ENCODE measurements at regions not wholly inside any gene's neighbourhood (a gene's known extent, or its start where the extent isn't known, plus 50 kb on each side); places are given as distances from the start of the nearest gene placed in this dataset.

- Histone ChIP-seq H4K8ac (ENCODE audit: low read depth, low read length) (no peak overlapping the region), H2BK12ac (ENCODE audit: low read length) (no peak overlapping the region), H3K4ac (ENCODE audit: low read length) (no peak overlapping the region), H3K36me3 (replicated peaks in 1 of 2; ENCODE audit: control insufficient read depth in 2 of 2, insufficient read depth in 2 of 2, low read length in 2 of 2) (no peaks in the 10 kb centered on the region), H2AK5ac (ENCODE audit: low read depth, low read length) (no peak overlapping the region), H2BK15ac (ENCODE audit: low read length) (no peak overlapping the region), H4K91ac (ENCODE audit: low read depth, low read length, poor library complexity) (no peak overlapping the region), H3K27me3 (ENCODE audit: control insufficient read depth in 3 of 3, insufficient read depth in 3 of 3, low read depth in 1 of 3, low read length in 3 of 3) (no peaks in the 10 kb centered on the region), H2BK120ac (ENCODE audit: low read depth, low read length) (no peak overlapping the region), H3K23ac (ENCODE audit: low read depth, low read length, poor library complexity) (no peak overlapping the region), H3K4me2 (ENCODE audit: insufficient read depth, low read length, poor library complexity, severe bottlenecking) (no peak overlapping the region), H3K4me1 (ENCODE audit: control insufficient read depth in 2 of 2, insufficient read depth in 1 of 2, low read depth in 1 of 2, low read length in 2 of 2) (no peaks in the 10 kb centered on the region), H3K9me3 (replicated peaks in 1 of 2; ENCODE audit: control insufficient read depth in 2 of 2, insufficient read depth in 1 of 2, low read depth in 1 of 2, low read length in 2 of 2) (no peaks in the 10 kb centered on the region), H3K4me3 (ENCODE audit: low read length in 2 of 2) (no peak overlapping the region), H3K14ac (ENCODE audit: low read length) (no peak overlapping the region), H2AFZ (ENCODE audit: low read length) (no peak overlapping the region), H2BK5ac (ENCODE audit: low read length) (no peak overlapping the region), H3K18ac (ENCODE audit: low read length) (no peak overlapping the region), H3K27ac (replicated peaks; ENCODE audit: low read length) (no peak overlapping the region), H3K79me1 (ENCODE audit: low read depth, low read length) (no peaks in the 10 kb centered on the region), H3K9ac (ENCODE audit: low read depth, low read length, poor library complexity) (no peak overlapping the region)
- WGBS, 2 donors (ENCODE audit: extremely low coverage in 2 of 2, insufficient read length in 2 of 2, insufficient replicate concordance in 1 of 2), result no CpG with 5 or more reads among the region's 2 CpGs
- no peak for DNase-seq (ENCODE audit: low spot score)
Observed at GRCh38 chr3:76684946-76685345, 355.0 kb upstream of the ROBO2 start.

DNA sequence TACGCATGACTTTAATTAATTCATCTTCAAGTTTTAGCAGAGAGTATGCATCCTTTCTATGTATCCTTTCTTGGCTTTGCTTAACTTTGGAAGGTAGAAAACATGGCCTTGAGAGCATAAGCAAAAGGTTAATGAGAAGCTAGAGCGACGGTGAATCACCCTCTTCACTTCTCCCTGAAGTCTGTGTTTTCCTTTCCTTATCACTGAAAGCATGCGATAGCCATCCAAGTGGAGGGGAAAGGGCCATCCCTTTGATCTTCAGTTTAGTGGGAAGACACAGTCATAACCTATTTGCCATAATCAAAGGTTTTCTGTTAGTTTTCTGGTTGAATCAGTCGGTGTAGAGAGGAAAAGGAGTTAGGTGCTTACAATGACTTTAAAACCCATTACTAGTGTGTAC lies 354.0 kb upstream of the ROBO2 start:
- Histone ChIP-seq H3K23ac (ENCODE audit: low read depth, low read length, poor library complexity) (no peak overlapping the region), H3K79me1 (ENCODE audit: low read depth, low read length) (no peaks in the 10 kb centered on the region), H4K8ac (ENCODE audit: low read depth, low read length) (no peak overlapping the region), H3K36me3 (replicated peaks in 1 of 2; ENCODE audit: control insufficient read depth in 2 of 2, insufficient read depth in 2 of 2, low read length in 2 of 2) (no peaks in the 10 kb centered on the region), H3K27ac (replicated peaks; ENCODE audit: low read length) (no peak overlapping the region), H2BK12ac (ENCODE audit: low read length) (no peak overlapping the region), H3K9ac (ENCODE audit: low read depth, low read length, poor library complexity) (no peak overlapping the region), H2BK15ac (ENCODE audit: low read length) (no peak overlapping the region), H3K4me1 (ENCODE audit: control insufficient read depth in 2 of 2, insufficient read depth in 1 of 2, low read depth in 1 of 2, low read length in 2 of 2) (no peaks in the 10 kb centered on the region), H3K4me2 (ENCODE audit: insufficient read depth, low read length, poor library complexity, severe bottlenecking) (no peak overlapping the region), H3K14ac (ENCODE audit: low read length) (no peak overlapping the region), H2AK5ac (ENCODE audit: low read depth, low read length) (no peak overlapping the region), H2BK5ac (ENCODE audit: low read length) (no peak overlapping the region), H2BK120ac (ENCODE audit: low read depth, low read length) (no peak overlapping the region), H3K4me3 (ENCODE audit: low read length in 2 of 2) (no peak overlapping the region), H3K18ac (ENCODE audit: low read length) (no peak overlapping the region), H3K4ac (ENCODE audit: low read length) (no peak overlapping the region), H3K9me3 (replicated peaks in 1 of 2; ENCODE audit: control insufficient read depth in 2 of 2, insufficient read depth in 1 of 2, low read depth in 1 of 2, low read length in 2 of 2) (no peaks in the 10 kb centered on the region), H3K27me3 (ENCODE audit: control insufficient read depth in 3 of 3, insufficient read depth in 3 of 3, low read depth in 1 of 3, low read length in 3 of 3) (no peaks in the 10 kb centered on the region), H4K91ac (ENCODE audit: low read depth, low read length, poor library complexity) (no peak overlapping the region), H2AFZ (ENCODE audit: low read length) (no peak overlapping the region)
- no peak for DNase-seq (ENCODE audit: low spot score)
- WGBS, 2 donors (ENCODE audit: extremely low coverage in 2 of 2, insufficient read length in 2 of 2, insufficient replicate concordance in 1 of 2), result no CpG with 5 or more reads among the region's 5 CpGs

DNA sequence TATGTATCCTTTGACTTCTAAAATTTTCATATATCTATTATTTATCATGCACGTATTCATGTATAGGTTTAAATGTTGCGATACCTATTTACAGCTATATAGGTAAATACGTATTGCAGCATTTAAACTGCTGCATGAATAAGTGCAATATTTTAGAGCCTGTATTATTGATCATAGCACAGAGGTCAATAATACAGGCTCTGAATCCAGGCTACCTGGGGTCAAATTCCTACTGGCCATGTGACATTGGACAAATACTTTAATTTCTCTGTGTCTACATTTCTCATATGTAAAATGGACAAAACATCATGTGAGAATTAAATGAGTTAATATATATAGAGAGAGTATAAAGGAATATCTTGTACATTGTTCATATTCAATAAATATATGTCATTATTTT lies 352.9 kb upstream of the ROBO2 start:
- no peak overlapping the region for H2BK5ac ChIP-seq (ENCODE audit: low read length)
- no peak overlapping the region for H4K8ac ChIP-seq (ENCODE audit: low read depth, low read length)
- H3K4me3 ChIP-seq (ENCODE audit: low read length in 2 of 2), result no peak overlapping the region
- no peaks in the 10 kb centered on the region for H3K4me1 ChIP-seq (ENCODE audit: control insufficient read depth in 2 of 2, insufficient read depth in 1 of 2, low read depth in 1 of 2, low read length in 2 of 2)
- WGBS, 2 donors (ENCODE audit: extremely low coverage in 2 of 2, insufficient read length in 2 of 2, insufficient replicate concordance in 1 of 2), result no CpG with 5 or more reads among the region's 3 CpGs
- no peak for DNase-seq (ENCODE audit: low spot score)
- H3K23ac ChIP-seq (ENCODE audit: low read depth, low read length, poor library complexity), result no peak overlapping the region
- no peak overlapping the region for H2BK15ac ChIP-seq (ENCODE audit: low read length)
- H3K18ac ChIP-seq (ENCODE audit: low read length), result no peak overlapping the region
- no peak overlapping the region for H3K4me2 ChIP-seq (ENCODE audit: insufficient read depth, low read length, poor library complexity, severe bottlenecking)
- H2BK12ac ChIP-seq (ENCODE audit: low read length), result no peak overlapping the region
- no peak overlapping the region for H2BK120ac ChIP-seq (ENCODE audit: low read depth, low read length)
- no peak overlapping the region for H3K4ac ChIP-seq (ENCODE audit: low read length)
- no peak overlapping the region for H2AK5ac ChIP-seq (ENCODE audit: low read depth, low read length)
- no peaks in the 10 kb centered on the region for H3K27me3 ChIP-seq (ENCODE audit: control insufficient read depth in 3 of 3, insufficient read depth in 3 of 3, low read depth in 1 of 3, low read length in 3 of 3)
- no peak overlapping the region for H2AFZ ChIP-seq (ENCODE audit: low read length)
- no peak overlapping the region for H3K14ac ChIP-seq (ENCODE audit: low read length)
- no peaks in the 10 kb centered on the region for H3K9me3 ChIP-seq (replicated peaks in 1 of 2; ENCODE audit: control insufficient read depth in 2 of 2, insufficient read depth in 1 of 2, low read depth in 1 of 2, low read length in 2 of 2)
- H3K79me1 ChIP-seq (ENCODE audit: low read depth, low read length), result no peaks in the 10 kb centered on the region
- no peak overlapping the region for H3K9ac ChIP-seq (ENCODE audit: low read depth, low read length, poor library complexity)
- no peak overlapping the region for H3K27ac ChIP-seq (replicated peaks; ENCODE audit: low read length)
- no peaks in the 10 kb centered on the region for H3K36me3 ChIP-seq (replicated peaks in 1 of 2; ENCODE audit: control insufficient read depth in 2 of 2, insufficient read depth in 2 of 2, low read length in 2 of 2)
- no peak overlapping the region for H4K91ac ChIP-seq (ENCODE audit: low read depth, low read length, poor library complexity)

DNA sequence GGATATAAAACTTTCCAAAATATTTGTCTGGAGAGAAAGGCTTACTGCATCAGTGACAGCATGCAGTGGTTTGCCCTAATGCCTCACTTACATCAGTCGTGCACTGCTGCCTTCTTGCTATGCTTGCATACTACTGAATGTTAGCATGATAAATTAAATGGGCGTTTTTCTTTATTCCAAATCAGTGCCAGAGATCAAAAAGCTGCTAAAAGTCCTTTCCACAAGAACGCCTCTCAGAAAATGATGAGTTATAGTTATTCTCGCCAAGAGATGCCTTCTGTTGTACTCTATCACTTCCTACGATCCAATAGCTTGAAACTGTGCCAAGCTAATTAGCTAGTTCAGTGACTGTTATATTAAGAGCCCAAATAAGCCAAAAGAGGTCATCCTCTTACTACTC lies 345.8 kb upstream of the ROBO2 start:
- H4K91ac ChIP-seq (ENCODE audit: low read depth, low read length, poor library complexity), result no peak overlapping the region
- H3K23ac ChIP-seq (ENCODE audit: low read depth, low read length, poor library complexity), result no peak overlapping the region
- no peak overlapping the region for H2AFZ ChIP-seq (ENCODE audit: low read length)
- no peak overlapping the region for H2BK5ac ChIP-seq (ENCODE audit: low read length)
- no peak for DNase-seq (ENCODE audit: low spot score)
- no peaks in the 10 kb centered on the region for H3K36me3 ChIP-seq (replicated peaks in 1 of 2; ENCODE audit: control insufficient read depth in 2 of 2, insufficient read depth in 2 of 2, low read length in 2 of 2)
- H2AK5ac ChIP-seq (ENCODE audit: low read depth, low read length), result no peak overlapping the region
- no CpG with 5 or more reads among the region's 5 CpGs for WGBS, 2 donors (ENCODE audit: extremely low coverage in 2 of 2, insufficient read length in 2 of 2, insufficient replicate concordance in 1 of 2)
- no peaks in the 10 kb centered on the region for H3K79me1 ChIP-seq (ENCODE audit: low read depth, low read length)
- no peak overlapping the region for H3K4ac ChIP-seq (ENCODE audit: low read length)
- no peak overlapping the region for H3K9ac ChIP-seq (ENCODE audit: low read depth, low read length, poor library complexity)
- H2BK120ac ChIP-seq (ENCODE audit: low read depth, low read length), result no peak overlapping the region
- H3K27me3 ChIP-seq (ENCODE audit: control insufficient read depth in 3 of 3, insufficient read depth in 3 of 3, low read depth in 1 of 3, low read length in 3 of 3), result no peaks in the 10 kb centered on the region
- H3K4me3 ChIP-seq (ENCODE audit: low read length in 2 of 2), result no peak overlapping the region
- H3K4me2 ChIP-seq (ENCODE audit: insufficient read depth, low read length, poor library complexity, severe bottlenecking), result no peak overlapping the region
- no peaks in the 10 kb centered on the region for H3K9me3 ChIP-seq (replicated peaks in 1 of 2; ENCODE audit: control insufficient read depth in 2 of 2, insufficient read depth in 1 of 2, low read depth in 1 of 2, low read length in 2 of 2)
- no peak overlapping the region for H3K27ac ChIP-seq (replicated peaks; ENCODE audit: low read length)
- no peak overlapping the region for H2BK12ac ChIP-seq (ENCODE audit: low read length)
- H3K18ac ChIP-seq (ENCODE audit: low read length), result no peak overlapping the region
- H4K8ac ChIP-seq (ENCODE audit: low read depth, low read length), result no peak overlapping the region
- H3K14ac ChIP-seq (ENCODE audit: low read length), result no peak overlapping the region
- H3K4me1 ChIP-seq (ENCODE audit: control insufficient read depth in 2 of 2, insufficient read depth in 1 of 2, low read depth in 1 of 2, low read length in 2 of 2), result peaks cover 0 to under 1% of the 10 kb centered on the region in 2 donors
- no peak overlapping the region for H2BK15ac ChIP-seq (ENCODE audit: low read length)

Data from neuronal stem cell (in vitro differentiated cells).